ENCODE measurements at regions not wholly inside any gene's neighbourhood (a gene's known extent, or its start where the extent isn't known, plus 50 kb on each side); places are given as distances from the start of the nearest gene placed in this dataset.
"Not testable (repeated sequence)": the region's sequence is repeated elsewhere in the genome, so short reads cannot be mapped to it uniquely, and the experiment has no call there.

DNA sequence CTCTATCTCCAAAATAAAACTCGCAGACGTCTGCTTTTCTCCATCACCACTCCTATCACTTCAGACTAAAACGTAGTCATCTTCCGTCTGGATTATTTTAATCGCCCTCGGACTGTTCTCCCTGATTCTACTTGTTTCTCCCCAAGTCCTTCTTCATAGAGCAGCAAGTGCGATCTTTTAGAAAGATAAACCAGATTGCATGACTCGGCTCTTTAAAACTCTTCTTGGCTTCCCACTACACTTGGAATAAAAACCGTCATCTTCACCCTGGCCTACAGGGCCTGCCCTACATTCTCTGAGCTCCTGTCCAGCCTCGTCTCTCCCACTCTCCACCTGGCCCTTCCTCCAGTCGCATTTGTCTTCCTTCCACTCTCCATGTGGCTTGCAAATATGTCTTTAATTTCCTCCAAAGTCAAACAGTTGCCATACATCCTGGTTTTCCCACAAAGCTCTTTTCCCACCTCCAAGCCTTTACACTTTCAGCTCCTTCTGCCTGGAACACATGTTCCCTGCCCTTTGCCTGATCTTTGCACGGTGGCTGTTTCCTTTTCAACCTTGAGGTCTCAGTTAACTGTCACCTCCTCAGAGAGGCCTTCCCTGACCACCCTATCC, 70.5 kb upstream of the DHX40 start:
- no peak for DNase-seq (ENCODE audit: low read depth in 2 of 2)

GRCh38 chr17:59496178-59496577, 69.2 kb upstream of the DHX40 start:
- DNase-seq (ENCODE audit: low read depth in 2 of 2) = no peak

- peak; percentile 51 to 70 for DNase-seq (ENCODE audit: low read depth in 2 of 2)
Measured at GRCh38 chr17:59498530-59499307, 66.7 kb upstream of the DHX40 start.

- not testable (repeated sequence) for DNase-seq (ENCODE audit: low read depth in 2 of 2)
Measured at GRCh38 chr17:59500086-59500655, 65.2 kb upstream of the DHX40 start.

DNA sequence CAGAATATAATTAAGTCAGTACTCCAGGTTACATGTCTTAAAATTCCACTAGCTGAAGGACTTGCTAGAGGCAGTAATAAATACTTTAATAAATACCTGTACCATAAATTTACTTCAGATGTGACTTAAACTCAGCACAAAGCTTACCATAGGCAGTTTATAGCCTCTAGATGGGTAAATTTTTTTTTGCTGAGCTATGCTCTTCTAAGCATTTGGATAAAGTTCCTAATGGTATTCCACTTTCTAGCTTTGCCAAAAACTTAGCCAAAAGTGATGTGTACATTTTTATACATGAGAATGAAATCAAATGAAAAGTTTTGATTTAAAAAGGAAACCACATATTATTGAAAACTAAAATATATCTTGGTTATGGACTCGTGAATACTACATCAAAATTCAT, 63.7 kb upstream of the DHX40 start:
- DNase-seq (ENCODE audit: low read depth in 2 of 2) = no peak

- no peak for DNase-seq (ENCODE audit: low read depth in 2 of 2)
Measured at GRCh38 chr17:59502800-59503199, 62.6 kb upstream of the DHX40 start.

DNA sequence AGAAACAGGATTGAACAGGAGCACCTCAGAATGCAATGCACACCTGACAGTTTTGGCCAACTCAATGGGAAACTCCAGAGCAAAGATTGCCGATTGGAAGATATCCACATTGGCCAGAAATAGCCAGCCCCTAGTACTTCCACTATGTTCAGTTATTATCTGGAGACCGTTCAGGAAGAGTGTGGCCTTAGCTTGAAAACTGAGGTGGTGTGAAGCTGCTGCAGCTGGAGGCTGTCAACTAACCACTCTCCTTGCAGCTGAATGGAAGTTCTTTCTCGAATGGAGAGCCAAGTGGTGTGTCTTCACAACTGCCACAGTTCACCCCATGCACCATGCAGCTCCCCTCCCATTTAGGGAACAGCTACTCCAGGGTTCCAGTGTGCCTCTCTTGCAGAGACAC, 61.9 kb upstream of the DHX40 start:
- DNase-seq (ENCODE audit: low read depth in 2 of 2) = no peak

- no peak for DNase-seq (ENCODE audit: low read depth in 2 of 2)
Measured at GRCh38 chr17:59504821-59505220, 60.6 kb upstream of the DHX40 start.

DNA sequence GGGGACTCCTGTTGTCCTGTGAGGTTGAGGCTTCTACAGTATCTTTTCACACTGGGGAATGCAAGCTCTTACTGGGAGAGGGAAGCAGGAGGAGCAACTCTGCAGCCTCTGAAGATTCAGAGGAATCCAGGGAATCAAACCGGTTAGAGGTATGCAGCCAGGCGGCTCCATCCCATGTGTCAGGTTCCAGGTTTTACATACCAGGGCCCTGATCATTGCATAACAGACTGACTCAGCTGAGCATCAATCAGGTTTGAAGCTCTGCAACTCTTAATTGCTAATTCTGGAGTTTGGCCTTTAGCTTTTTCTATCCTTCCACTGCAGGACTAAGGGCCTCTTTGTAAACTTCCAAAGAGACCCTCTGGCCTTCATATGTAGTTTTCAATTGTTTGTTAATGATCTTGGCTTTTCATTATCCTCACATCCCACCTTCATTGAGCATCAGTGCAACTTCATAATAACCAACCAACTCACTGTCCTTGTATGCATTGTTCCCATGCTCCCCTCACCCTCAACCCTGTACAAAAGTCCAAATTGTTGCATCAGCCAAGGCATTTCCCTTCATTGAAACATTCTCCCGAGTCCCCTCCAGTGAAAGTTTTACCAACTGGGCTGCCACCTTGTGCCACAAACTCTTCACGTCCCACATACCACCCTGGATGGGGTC, 59.7 kb upstream of the DHX40 start:
- DNase-seq (ENCODE audit: low read depth in 2 of 2) = no peak

DNA sequence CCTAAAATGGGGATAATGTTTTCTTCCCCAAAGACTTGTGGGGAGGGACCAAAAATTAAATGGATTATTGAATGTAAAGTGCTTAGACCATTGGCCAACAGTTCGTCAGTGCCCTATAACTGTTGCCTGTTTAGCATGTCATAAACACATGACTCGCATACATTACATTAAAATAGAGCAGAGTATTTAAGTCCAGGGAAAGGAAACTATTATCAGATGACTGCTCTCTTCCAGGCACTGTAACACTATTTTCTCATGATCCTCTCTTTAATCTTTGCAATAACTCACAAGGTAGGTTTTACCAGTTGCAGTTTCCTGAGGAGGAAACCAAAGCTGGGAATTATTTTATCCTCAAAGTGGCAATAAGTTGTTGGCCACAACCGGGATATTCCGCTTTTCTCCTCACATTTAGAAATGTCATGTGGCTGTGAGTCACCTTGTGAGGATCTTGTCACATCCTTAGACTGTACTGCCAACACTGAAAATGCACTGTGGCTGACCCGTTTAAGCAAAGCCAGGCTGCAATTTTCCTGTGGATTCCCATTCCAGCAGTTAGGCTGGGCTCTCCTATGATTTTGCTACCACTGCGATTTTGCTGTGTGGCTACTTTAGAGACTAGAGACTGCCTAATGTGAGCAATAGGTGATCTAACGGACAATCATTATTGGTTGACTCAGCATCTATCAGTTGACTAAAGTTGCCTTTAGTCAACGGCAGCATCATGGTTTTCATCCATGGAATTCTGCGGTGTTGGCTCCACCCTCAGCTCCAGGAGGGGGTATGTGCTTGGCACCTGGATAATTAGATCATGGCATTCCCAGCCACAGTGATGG, 58.3 kb upstream of the DHX40 start:
- no peak for DNase-seq (ENCODE audit: low read depth in 2 of 2)

DNA sequence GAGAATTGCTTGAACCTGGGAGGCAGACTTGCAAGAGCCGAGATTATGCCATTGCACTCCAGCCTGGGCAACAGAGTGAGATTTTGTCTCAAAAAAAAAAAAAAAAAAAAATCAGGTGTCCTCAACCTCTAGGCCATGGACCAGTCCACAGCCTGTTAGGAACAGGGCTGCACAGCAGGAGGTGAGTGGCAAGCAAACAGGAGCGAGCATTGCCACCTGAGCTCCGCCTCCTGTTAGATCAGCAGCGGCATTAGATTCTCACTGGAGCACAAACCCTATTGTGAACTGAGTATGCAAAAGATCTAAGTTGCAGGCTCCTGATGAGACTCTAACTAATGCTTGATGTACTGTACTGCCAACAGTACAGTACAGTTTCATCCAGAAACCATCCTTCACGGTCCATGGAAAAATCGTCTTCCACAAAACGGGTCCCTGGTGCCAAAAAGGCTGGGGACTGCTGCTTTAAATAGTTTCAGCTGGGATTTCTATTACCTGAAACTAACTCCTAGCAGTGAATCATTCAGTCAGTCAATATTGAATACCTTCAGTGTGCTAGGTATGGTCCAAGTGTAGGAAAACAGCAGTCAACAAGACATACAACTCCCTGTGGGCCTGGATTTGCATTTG, 56.3 kb upstream of the DHX40 start:
- no peak for DNase-seq (ENCODE audit: low read depth in 2 of 2)

DNA sequence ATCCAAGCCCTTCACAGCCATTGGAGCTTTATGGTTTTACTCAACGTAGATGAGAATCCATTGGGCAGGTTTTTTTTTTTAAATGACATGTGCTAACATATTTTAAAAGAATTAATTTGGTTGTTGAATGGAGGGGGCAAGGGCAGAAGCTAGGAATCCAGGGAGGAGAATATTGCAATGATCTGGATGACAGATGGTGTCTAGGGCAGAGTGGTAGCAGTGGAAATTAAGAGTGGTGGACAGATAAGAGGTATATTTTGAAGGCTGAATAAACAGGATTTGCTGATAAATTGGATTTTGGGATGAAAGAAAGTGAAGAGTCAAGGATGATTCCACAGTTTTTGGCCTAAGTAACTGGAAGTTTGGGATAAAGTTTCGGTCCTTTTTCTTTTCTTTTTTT, 54.8 kb upstream of the DHX40 start:
- no peak for DNase-seq (ENCODE audit: low read depth in 2 of 2)

- DNase-seq (ENCODE audit: low read depth in 2 of 2) = no peak
Measured at GRCh38 chr17:59511726-59512125, 53.7 kb upstream of the DHX40 start.

DNA sequence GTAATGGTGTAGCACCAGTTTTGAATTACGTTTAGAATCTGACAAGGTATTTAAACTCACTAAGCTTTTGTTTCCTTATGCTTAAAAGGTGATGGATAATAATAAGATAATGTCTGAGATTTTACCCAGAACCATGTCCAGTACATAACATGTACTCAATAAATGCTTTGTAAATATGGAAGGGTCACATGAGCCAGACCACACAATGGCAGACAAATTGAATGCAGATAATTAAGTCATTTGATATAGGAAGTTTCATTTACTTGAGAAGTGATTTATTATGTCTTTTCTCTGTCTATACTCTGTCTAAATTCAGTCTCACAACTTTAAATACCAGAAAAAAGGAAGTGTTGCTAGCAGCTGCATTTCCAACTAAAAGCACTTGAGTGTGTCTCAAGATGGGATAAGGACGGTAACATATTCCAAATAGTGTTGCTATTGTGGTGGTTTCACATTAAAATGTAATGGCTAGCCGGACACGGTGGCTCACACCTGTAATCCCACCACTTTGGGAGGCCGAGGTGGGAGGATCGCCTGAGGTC, 52.5 kb upstream of the DHX40 start:
- DNase-seq (ENCODE audit: low read depth in 2 of 2) = no peak

GRCh38 chr17:59513934-59514841, 51.2 kb upstream of the DHX40 start:
- peak; percentile 50 for DNase-seq (ENCODE audit: low read depth in 2 of 2)

All from fibroblast of skin of left quadriceps (primary cell).